Aorta (tissue), 5 donors: ENCODE measurements at regions not wholly inside any gene's neighbourhood (a gene's known extent, or its start where the extent isn't known, plus 50 kb on each side); places are given as distances from the start of the nearest gene placed in this dataset.
"Not testable (repeated sequence)": the region's sequence is repeated elsewhere in the genome, so short reads cannot be mapped to it uniquely, and the experiment has no call there.

Experiments
- ATAC-seq: fragments of 200-7000 bp; cut with Tn5 transposase; one replicate; pipeline ENCODE4 v1.9.1; 2022; ENCODE audit warnings: moderate library complexity; ENCODE audit not compliant: low FRiP score
- DNase-seq, 2 donors: peaks; one replicate each; pipeline ENCODE4 v3.0.0-alpha.2; 2020
- H3K27ac ChIP-seq, 2 donors: one replicate each; pipeline ENCODE4 v1.5.1; 2013; ENCODE audit warnings: low read length in 2 of 2, mild to moderate bottlenecking in 2 of 2, moderate library complexity in 2 of 2, control low read depth in 1 of 2, inconsistent platforms in 1 of 2, low read depth in 1 of 2
- H3K27me3 ChIP-seq, 2 donors: one replicate each; pipeline ENCODE4 v1.6.1; 2013; ENCODE audit warnings: control low read depth in 1 of 2, low read length in 1 of 2, mild to moderate bottlenecking in 1 of 2, moderate library complexity in 1 of 2; ENCODE audit not compliant: insufficient read depth in 2 of 2, control insufficient read depth in 1 of 2
- H3K36me3 ChIP-seq, 2 donors: one replicate each; pipeline ENCODE4 v1.6.1; 2013; ENCODE audit warnings: control low read depth in 1 of 2, low read length in 1 of 2, mild to moderate bottlenecking in 1 of 2; ENCODE audit not compliant: insufficient read depth in 2 of 2, control insufficient read depth in 1 of 2
- H3K4me1 ChIP-seq, 2 donors: one replicate each; pipeline ENCODE4 v1.6.1; 2013; ENCODE audit warnings: low read length in 2 of 2, control low read depth in 1 of 2, mild to moderate bottlenecking in 1 of 2, moderate library complexity in 1 of 2; ENCODE audit not compliant: insufficient read depth in 2 of 2, control insufficient read depth in 1 of 2
- H3K4me3 ChIP-seq, 2 donors: one replicate each; pipeline ENCODE4 v1.5.1; 2013; ENCODE audit warnings: low read length in 2 of 2, control low read depth in 1 of 2, mild to moderate bottlenecking in 1 of 2
- H3K9me3 ChIP-seq: one replicate; pipeline ENCODE4 v1.6.1; 2013; ENCODE audit warnings: mild to moderate bottlenecking, low read length; ENCODE audit not compliant: control insufficient read depth
- WGBS, 2 donors: extraction: QIAGEN DNeasy Blood & Tissue Kit; methylation state at CpG; one replicate each; pipeline ENCODE4 v1.1.7; 2013; 5-methylcytosine and 5-hydroxymethylcytosine counted together
- intact Hi-C, 2 donors: fragments of 100-400 bp; cut with DNase I; formaldehyde crosslinking; loops; one replicate each; pipeline versions ENCODE4 v1.14.2 to v1.15.0; 2022
- donor health status: healthy with polysubstance abuse.
- donor health status: Bipolar disorder and iron deficiency.
- donor health status: DM: no; HTN: no; CAD: no.
- donor health status: DM: no; HTN: no; CAD: no.
- donor health status: DM: yes; HTN: yes; CAD: no.

- intact Hi-C loops, ATAC-seq: not testable (repeated sequence)
Observed at GRCh38 chr4:189721016-189721993, 219.4 kb upstream of the FRG1 start.

GRCh38 chr4:189722324-189723003, 218.2 kb upstream of the FRG1 start:
- ATAC-seq, intact Hi-C loops, DNase-seq, H3K27me3 ChIP-seq, H3K4me3 ChIP-seq, H3K27ac ChIP-seq, H3K36me3 ChIP-seq, H3K9me3 ChIP-seq, H3K4me1 ChIP-seq: not testable (repeated sequence)
- WGBS, 2 donors = 77 to 79% methylated on average over 17 to 22 of the region's 23 CpGs

More at GRCh38 chr4:189721016-189721993, 219.4 kb upstream of the FRG1 start:
- not testable (repeated sequence) for H3K4me1 ChIP-seq, H3K9me3 ChIP-seq, H3K36me3 ChIP-seq, H3K4me3 ChIP-seq, H3K27ac ChIP-seq, H3K27me3 ChIP-seq, DNase-seq
- WGBS, 2 donors = 75 to 81% methylated on average over 17 of the region's 17 CpGs

- H3K27me3 ChIP-seq, H3K27ac ChIP-seq, H3K4me1 ChIP-seq, H3K4me3 ChIP-seq, H3K9me3 ChIP-seq, H3K36me3 ChIP-seq, DNase-seq, intact Hi-C loops: not testable (repeated sequence)
- 84 to 92% methylated on average over 4 of the region's 6 CpGs for WGBS, 2 donors
- ATAC-seq = peak; percentile 21
Observed at GRCh38 chr4:189727982-189728638, 212.6 kb upstream of the FRG1 start.

- H3K4me3 ChIP-seq, H3K4me1 ChIP-seq, H3K27me3 ChIP-seq, H3K27ac ChIP-seq, DNase-seq, ATAC-seq, H3K36me3 ChIP-seq, intact Hi-C loops, H3K9me3 ChIP-seq: not testable (repeated sequence)
- 76 to 81% methylated on average over 10 of the region's 10 CpGs for WGBS, 2 donors
Observed at GRCh38 chr4:189731989-189732388, 208.7 kb upstream of the FRG1 start.

GRCh38 chr4:189733507-189733906, 207.2 kb upstream of the FRG1 start:
- H3K9me3 ChIP-seq, H3K4me3 ChIP-seq, DNase-seq, intact Hi-C loops, H3K27ac ChIP-seq, H3K27me3 ChIP-seq, H3K36me3 ChIP-seq, ATAC-seq, H3K4me1 ChIP-seq: not testable (repeated sequence)
- 73 to 88% methylated on average over 5 of the region's 5 CpGs for WGBS, 2 donors

GRCh38 chr4:189734648-189735267, 205.9 kb upstream of the FRG1 start:
- intact Hi-C loops, H3K4me1 ChIP-seq, H3K4me3 ChIP-seq, H3K27me3 ChIP-seq, H3K36me3 ChIP-seq, H3K9me3 ChIP-seq, H3K27ac ChIP-seq, ATAC-seq, DNase-seq: not testable (repeated sequence)
- WGBS, 2 donors = 0 to 8% methylated on average over 2 of the region's 2 CpGs

GRCh38 chr4:189736656-189737055, 204.0 kb upstream of the FRG1 start:
- intact Hi-C loops, H3K4me1 ChIP-seq, H3K27ac ChIP-seq, H3K9me3 ChIP-seq, DNase-seq, H3K36me3 ChIP-seq, H3K4me3 ChIP-seq, H3K27me3 ChIP-seq, ATAC-seq: not testable (repeated sequence)
- 94 to 95% methylated on average over 4 of the region's 4 CpGs for WGBS, 2 donors

GRCh38 chr4:189740118-189740517, 200.6 kb upstream of the FRG1 start:
- H3K4me1 ChIP-seq, intact Hi-C loops, H3K4me3 ChIP-seq, H3K36me3 ChIP-seq, DNase-seq, H3K27ac ChIP-seq, ATAC-seq, H3K27me3 ChIP-seq, H3K9me3 ChIP-seq: not testable (repeated sequence)
- 64 to 70% methylated on average over 7 of the region's 7 CpGs for WGBS, 2 donors
